ENCODE measurements at regions not wholly inside any gene's neighbourhood (a gene's known extent, or its start where the extent isn't known, plus 50 kb on each side); places are given as distances from the start of the nearest gene placed in this dataset.
"Not testable (repeated sequence)": the region's sequence is repeated elsewhere in the genome, so short reads cannot be mapped to it uniquely, and the experiment has no call there.

- no peak for DNase-seq
Observed at GRCh38 chrX:7514871-7515599, 327.9 kb upstream of the VCX start.

GRCh38 chrX:7512845-7513244 is 330.1 kb upstream of the VCX start:
- no peak for DNase-seq

- DNase-seq = no peak
Observed at GRCh38 chrX:7503251-7503650, 339.7 kb upstream of the VCX start.

- DNase-seq = no peak
Observed at GRCh38 chrX:7500386-7500785, 342.6 kb upstream of the VCX start.

- DNase-seq = no peak
Observed at GRCh38 chrX:7486505-7486904, 338.6 kb upstream of the PUDP start.

GRCh38 chrX:7485061-7485460 is 337.1 kb upstream of the PUDP start:
- no peak for DNase-seq

- no peak for DNase-seq
Observed at GRCh38 chrX:7480721-7481120, 332.8 kb upstream of the PUDP start.

- no peak for DNase-seq
Observed at GRCh38 chrX:7462110-7462509, 314.2 kb upstream of the PUDP start.

- not testable (repeated sequence) for DNase-seq
Observed at GRCh38 chrX:7461051-7461450, 313.1 kb upstream of the PUDP start.

GRCh38 chrX:7447801-7448499 is 300.0 kb upstream of the PUDP start:
- DNase-seq = no peak

GRCh38 chrX:7446815-7447214 is 298.9 kb upstream of the PUDP start:
- DNase-seq = no peak

GRCh38 chrX:7444967-7445366 is 297.0 kb upstream of the PUDP start:
- DNase-seq = no peak

- DNase-seq = no peak
Observed at GRCh38 chrX:7441586-7441985, 293.6 kb upstream of the PUDP start.

GRCh38 chrX:7435822-7436221 is 287.9 kb upstream of the PUDP start:
- no peak for DNase-seq

- DNase-seq = no peak
Observed at GRCh38 chrX:7432901-7433300, 284.9 kb upstream of the PUDP start.

GRCh38 chrX:7420717-7421116 is 272.8 kb upstream of the PUDP start:
- DNase-seq = no peak

- DNase-seq = no peak
Observed at GRCh38 chrX:7414753-7415152, 266.8 kb upstream of the PUDP start.

GRCh38 chrX:7412840-7413239 is 264.9 kb upstream of the PUDP start:
- no peak for DNase-seq

- DNase-seq = no peak
Observed at GRCh38 chrX:7409866-7410265, 261.9 kb upstream of the PUDP start.

- DNase-seq = no peak
Observed at GRCh38 chrX:7399373-7399772, 251.4 kb upstream of the PUDP start.

GRCh38 chrX:7390441-7390840 is 242.5 kb upstream of the PUDP start:
- DNase-seq = no peak

GRCh38 chrX:7389576-7389975 is 241.6 kb upstream of the PUDP start:
- no peak for DNase-seq

- DNase-seq = no peak
Observed at GRCh38 chrX:7385131-7385530, 237.2 kb upstream of the PUDP start.

- DNase-seq = no peak
Observed at GRCh38 chrX:7378406-7378805, 230.5 kb upstream of the PUDP start.
